GM23338 (cell line): ENCODE measurements at regions not wholly inside any gene's neighbourhood (a gene's known extent, or its start where the extent isn't known, plus 50 kb on each side); places are given as distances from the start of the nearest gene placed in this dataset.
A peak's percentile ranks its signal among the peaks of the same experiment; 100 is the strongest.

Experiments
- CREB1 ChIP-seq: fragments of 250-450 bp; sonication (Bioruptor Pico); IDR thresholded peaks from 2 replicates; pipeline ENCODE4 v1.5.0; 2020; ENCODE audit warnings: low read depth, mild to moderate bottlenecking, moderate library complexity
- ETS1 ChIP-seq: IDR thresholded peaks from 2 replicates; pipeline ENCODE4 v1.6.1; 2016; ENCODE audit warnings: antibody characterized with exemption
- EZH2 ChIP-seq: fragments of 200-600 bp; sonication (generic); IDR thresholded peaks from one replicate; pipeline ENCODE4 v1.8.0; 2017; ENCODE audit warnings: antibody characterized with exemption, mild to moderate bottlenecking, low read depth; ENCODE audit not compliant: unreplicated experiment
- EZH2phosphoT487 ChIP-seq: fragments of 200-600 bp; sonication (generic); IDR thresholded peaks from one replicate; pipeline ENCODE4 v1.8.1; 2018; ENCODE audit warnings: antibody characterized with exemption; ENCODE audit not compliant: unreplicated experiment
- JUNB ChIP-seq: IDR thresholded peaks from one replicate; pipeline ENCODE4 v1.6.1; 2016; ENCODE audit warnings: antibody characterized with exemption; ENCODE audit not compliant: unreplicated experiment
- POLR2AphosphoS5 ChIP-seq: IDR thresholded peaks from 2 replicates; pipeline ENCODE4 v1.6.1; 2016; ENCODE audit warnings: antibody characterized with exemption, low read depth
- STAT1 ChIP-seq: IDR thresholded peaks from one replicate; pipeline ENCODE4 v1.6.1; 2016; ENCODE audit warnings: antibody characterized with exemption; ENCODE audit not compliant: unreplicated experiment
- TF ChIP-seq, protein P1 (sequence below), 2 experiments: fragments of 200-600 bp in 1 of 2; sonication (generic) in 1 of 2; conservative IDR thresholded peaks; 2 replicates each; pipeline versions ENCODE4 v1.5.1 to v1.6.1; 2016 to 2017; ENCODE audit warnings: antibody characterized with exemption in 2 of 2, low read depth in 2 of 2, mild to moderate bottlenecking in 2 of 2, moderate library complexity in 1 of 2
- TF ChIP-seq, protein P2 (sequence below): IDR thresholded peaks from one replicate; pipeline ENCODE4 v1.6.1; 2018; ENCODE audit warnings: antibody characterized with exemption; ENCODE audit not compliant: unreplicated experiment

DNA sequence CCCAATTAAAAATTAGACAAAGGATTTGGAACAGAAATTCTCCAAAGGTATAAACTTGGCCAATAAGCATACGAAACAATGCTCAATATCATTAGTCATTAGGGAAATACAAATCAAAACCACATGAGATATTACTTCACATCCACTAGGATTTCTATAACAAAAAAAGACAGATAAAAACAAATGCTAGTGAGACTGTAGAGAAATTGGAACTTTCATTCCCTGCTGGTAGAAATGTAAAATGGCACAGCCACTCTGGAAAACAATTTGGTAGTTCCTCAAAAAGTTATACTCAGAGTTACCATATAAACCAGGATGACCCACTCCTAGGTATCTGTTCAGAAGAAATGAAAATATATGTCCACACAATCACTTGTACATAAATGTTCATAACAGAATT is 71.6 kb downstream of the RPL27A start:
- TF ChIP-seq EZH2 (no peak), ETS1 (no peak), POLR2AphosphoS5 (no peak), EZH2phosphoT487 (no peak), STAT1 (no peak), CREB1 (CRISPR knock-in tag) (no peak), JUNB (no peak)
- TF ChIP-seq, protein P1, sequence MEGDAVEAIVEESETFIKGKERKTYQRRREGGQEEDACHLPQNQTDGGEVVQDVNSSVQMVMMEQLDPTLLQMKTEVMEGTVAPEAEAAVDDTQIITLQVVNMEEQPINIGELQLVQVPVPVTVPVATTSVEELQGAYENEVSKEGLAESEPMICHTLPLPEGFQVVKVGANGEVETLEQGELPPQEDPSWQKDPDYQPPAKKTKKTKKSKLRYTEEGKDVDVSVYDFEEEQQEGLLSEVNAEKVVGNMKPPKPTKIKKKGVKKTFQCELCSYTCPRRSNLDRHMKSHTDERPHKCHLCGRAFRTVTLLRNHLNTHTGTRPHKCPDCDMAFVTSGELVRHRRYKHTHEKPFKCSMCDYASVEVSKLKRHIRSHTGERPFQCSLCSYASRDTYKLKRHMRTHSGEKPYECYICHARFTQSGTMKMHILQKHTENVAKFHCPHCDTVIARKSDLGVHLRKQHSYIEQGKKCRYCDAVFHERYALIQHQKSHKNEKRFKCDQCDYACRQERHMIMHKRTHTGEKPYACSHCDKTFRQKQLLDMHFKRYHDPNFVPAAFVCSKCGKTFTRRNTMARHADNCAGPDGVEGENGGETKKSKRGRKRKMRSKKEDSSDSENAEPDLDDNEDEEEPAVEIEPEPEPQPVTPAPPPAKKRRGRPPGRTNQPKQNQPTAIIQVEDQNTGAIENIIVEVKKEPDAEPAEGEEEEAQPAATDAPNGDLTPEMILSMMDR (conservative IDR thresholded peaks at IDR 0.05; ENCODE audit: low read depth in 2 of 2) = peak in 1 of 2 experiments; percentile 24; a peak in 2 of 4 replicates
- TF ChIP-seq, protein P2, sequence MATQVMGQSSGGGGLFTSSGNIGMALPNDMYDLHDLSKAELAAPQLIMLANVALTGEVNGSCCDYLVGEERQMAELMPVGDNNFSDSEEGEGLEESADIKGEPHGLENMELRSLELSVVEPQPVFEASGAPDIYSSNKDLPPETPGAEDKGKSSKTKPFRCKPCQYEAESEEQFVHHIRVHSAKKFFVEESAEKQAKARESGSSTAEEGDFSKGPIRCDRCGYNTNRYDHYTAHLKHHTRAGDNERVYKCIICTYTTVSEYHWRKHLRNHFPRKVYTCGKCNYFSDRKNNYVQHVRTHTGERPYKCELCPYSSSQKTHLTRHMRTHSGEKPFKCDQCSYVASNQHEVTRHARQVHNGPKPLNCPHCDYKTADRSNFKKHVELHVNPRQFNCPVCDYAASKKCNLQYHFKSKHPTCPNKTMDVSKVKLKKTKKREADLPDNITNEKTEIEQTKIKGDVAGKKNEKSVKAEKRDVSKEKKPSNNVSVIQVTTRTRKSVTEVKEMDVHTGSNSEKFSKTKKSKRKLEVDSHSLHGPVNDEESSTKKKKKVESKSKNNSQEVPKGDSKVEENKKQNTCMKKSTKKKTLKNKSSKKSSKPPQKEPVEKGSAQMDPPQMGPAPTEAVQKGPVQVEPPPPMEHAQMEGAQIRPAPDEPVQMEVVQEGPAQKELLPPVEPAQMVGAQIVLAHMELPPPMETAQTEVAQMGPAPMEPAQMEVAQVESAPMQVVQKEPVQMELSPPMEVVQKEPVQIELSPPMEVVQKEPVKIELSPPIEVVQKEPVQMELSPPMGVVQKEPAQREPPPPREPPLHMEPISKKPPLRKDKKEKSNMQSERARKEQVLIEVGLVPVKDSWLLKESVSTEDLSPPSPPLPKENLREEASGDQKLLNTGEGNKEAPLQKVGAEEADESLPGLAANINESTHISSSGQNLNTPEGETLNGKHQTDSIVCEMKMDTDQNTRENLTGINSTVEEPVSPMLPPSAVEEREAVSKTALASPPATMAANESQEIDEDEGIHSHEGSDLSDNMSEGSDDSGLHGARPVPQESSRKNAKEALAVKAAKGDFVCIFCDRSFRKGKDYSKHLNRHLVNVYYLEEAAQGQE = no peak
